A549 (cell line): ENCODE measurements at regions not wholly inside any gene's neighbourhood (a gene's known extent, or its start where the extent isn't known, plus 50 kb on each side); places are given as distances from the start of the nearest gene placed in this dataset.

ENCODE experiments used
- CEBPB ChIP-seq, 2 experiments: fragments of >200 bp in 1 of 2; sonication (Bioruptor Twin) in 1 of 2; formaldehyde crosslinking in 1 of 2; IDR thresholded peaks; 2 replicates each; pipeline ENCODE4 v1.6.1; 2012 to 2016
- CHD4 ChIP-seq: fragments of 200-600 bp; sonication (generic); IDR thresholded peaks from 2 replicates; pipeline ENCODE4 v1.6.1; 2016; ENCODE audit warnings: antibody characterized with exemption, mild to moderate bottlenecking, borderline replicate concordance
- ELK1 ChIP-seq: fragments of 150-350 bp; IDR thresholded peaks from 2 replicates; pipeline ENCODE4 v1.6.1; 2014; ENCODE audit warnings: low read depth, mild to moderate bottlenecking, low read length
- HDAC2 ChIP-seq: fragments of 200-600 bp; sonication (generic); IDR thresholded peaks from 2 replicates; pipeline ENCODE4 v1.6.1; 2016
- HMGXB4 ChIP-seq: fragments of 250-450 bp; sonication (Bioruptor Pico); IDR thresholded peaks from 2 replicates; pipeline ENCODE4 v1.5.0; 2021; ENCODE audit warnings: mild to moderate bottlenecking, moderate library complexity, borderline replicate concordance
- POLR2A ChIP-seq: IDR thresholded peaks from 2 replicates; pipeline ENCODE4 v1.6.1; 2012; ENCODE audit warnings: mild to moderate bottlenecking, low read length
- RAD21 ChIP-seq, 2 experiments: fragments of >200 bp in 1 of 2; sonication (Bioruptor Twin) in 1 of 2; formaldehyde crosslinking in 1 of 2; IDR thresholded peaks in 1 of 2; conservative IDR thresholded peaks in 1 of 2; 2 replicates in 1 of 2; 3 replicates in 1 of 2; pipeline ENCODE4 v1.6.1; 2012 to 2018; ENCODE audit warnings: inconsistent platforms in 1 of 2
- RNF2 ChIP-seq: fragments of 200-600 bp; sonication (generic); IDR thresholded peaks from 2 replicates; pipeline ENCODE4 v1.6.1; 2016; ENCODE audit warnings: low read depth, mild to moderate bottlenecking, antibody characterized with exemption, moderate library complexity, borderline replicate concordance
- TF ChIP-seq, protein P1 (sequence below): fragments of >200 bp; sonication (Bioruptor Twin); formaldehyde crosslinking; IDR thresholded peaks from 3 replicates; pipeline ENCODE4 v1.5.1; 2016
- TF ChIP-seq, protein P2 (sequence below): IDR thresholded peaks from 2 replicates; pipeline ENCODE4 v1.6.1; 2012

DNA sequence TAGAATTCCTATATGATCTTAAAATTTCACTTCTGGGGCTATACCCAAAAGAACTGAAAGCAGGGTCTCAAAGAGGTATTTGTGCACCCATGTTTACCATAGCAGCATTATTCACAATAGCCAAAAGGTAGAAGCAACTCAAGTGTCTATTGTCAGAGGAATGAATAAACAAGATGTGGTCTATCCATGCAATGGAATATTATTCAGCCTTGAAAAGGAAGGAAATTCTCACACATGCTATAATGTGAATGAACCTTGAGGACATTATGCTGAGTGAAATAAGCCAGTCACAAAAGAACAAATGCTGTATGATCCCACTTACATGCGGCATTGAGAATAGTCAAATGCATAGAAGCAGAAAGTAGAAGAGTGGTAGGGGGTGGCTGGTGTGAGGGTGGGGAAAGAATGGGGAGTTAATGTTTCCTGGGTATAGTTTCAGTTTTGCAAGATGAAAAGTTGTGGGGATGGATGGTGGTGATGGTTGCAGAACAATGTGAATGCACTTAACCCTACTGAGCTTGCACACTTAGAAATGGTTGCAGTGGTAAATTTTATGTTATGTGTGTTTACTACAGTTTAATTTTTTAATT, 122.4 kb downstream of the TOMM20 start:
- TF ChIP-seq RNF2 (no peak), HDAC2 (no peak), HMGXB4 (CRISPR knock-in tag) (no peak), ELK1 (no peak), RAD21 (conservative IDR thresholded peaks at IDR 0.05 in 1 of 2, IDR thresholded peaks at IDR 0.05 in 1 of 2) (no peak), CEBPB (IDR thresholded peaks at IDR 0.05) (no peak), CHD4 (no peak), POLR2A (no peak)
- TF ChIP-seq, protein P1, sequence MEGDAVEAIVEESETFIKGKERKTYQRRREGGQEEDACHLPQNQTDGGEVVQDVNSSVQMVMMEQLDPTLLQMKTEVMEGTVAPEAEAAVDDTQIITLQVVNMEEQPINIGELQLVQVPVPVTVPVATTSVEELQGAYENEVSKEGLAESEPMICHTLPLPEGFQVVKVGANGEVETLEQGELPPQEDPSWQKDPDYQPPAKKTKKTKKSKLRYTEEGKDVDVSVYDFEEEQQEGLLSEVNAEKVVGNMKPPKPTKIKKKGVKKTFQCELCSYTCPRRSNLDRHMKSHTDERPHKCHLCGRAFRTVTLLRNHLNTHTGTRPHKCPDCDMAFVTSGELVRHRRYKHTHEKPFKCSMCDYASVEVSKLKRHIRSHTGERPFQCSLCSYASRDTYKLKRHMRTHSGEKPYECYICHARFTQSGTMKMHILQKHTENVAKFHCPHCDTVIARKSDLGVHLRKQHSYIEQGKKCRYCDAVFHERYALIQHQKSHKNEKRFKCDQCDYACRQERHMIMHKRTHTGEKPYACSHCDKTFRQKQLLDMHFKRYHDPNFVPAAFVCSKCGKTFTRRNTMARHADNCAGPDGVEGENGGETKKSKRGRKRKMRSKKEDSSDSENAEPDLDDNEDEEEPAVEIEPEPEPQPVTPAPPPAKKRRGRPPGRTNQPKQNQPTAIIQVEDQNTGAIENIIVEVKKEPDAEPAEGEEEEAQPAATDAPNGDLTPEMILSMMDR, result no peak
- TF ChIP-seq, protein P2, sequence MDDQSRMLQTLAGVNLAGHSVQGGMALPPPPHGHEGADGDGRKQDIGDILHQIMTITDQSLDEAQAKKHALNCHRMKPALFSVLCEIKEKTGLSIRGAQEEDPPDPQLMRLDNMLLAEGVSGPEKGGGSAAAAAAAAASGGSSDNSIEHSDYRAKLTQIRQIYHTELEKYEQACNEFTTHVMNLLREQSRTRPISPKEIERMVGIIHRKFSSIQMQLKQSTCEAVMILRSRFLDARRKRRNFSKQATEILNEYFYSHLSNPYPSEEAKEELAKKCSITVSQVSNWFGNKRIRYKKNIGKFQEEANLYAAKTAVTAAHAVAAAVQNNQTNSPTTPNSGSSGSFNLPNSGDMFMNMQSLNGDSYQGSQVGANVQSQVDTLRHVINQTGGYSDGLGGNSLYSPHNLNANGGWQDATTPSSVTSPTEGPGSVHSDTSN, result no peak
